Heart left ventricle (tissue), 16 donors: ENCODE measurements at regions not wholly inside any gene's neighbourhood (a gene's known extent, or its start where the extent isn't known, plus 50 kb on each side); places are given as distances from the start of the nearest gene placed in this dataset.
"Not testable (repeated sequence)": the region's sequence is repeated elsewhere in the genome, so short reads cannot be mapped to it uniquely, and the experiment has no call there.

Experiments
- ATAC-seq, 4 donors: fragments of 200-7000 bp; cut with Tn5 transposase; one replicate each; pipeline ENCODE4 v1.9.1; 2020 to 2022; ENCODE audit warnings: moderate library complexity in 4 of 4, mild to moderate bottlenecking in 3 of 4, moderate number of reproducible peaks in 1 of 4
- DNase-seq, 5 donors: peaks; one replicate each; pipeline ENCODE4 v3.0.0-alpha.2; 2020
- H3K27ac ChIP-seq, 12 donors: fragments of 200-600 bp; sonication (generic) in 4 of 12; one replicate each; pipeline versions ENCODE4 v1.5.0 to v1.8.0; 2016 to 2022; ENCODE audit warnings: mild to moderate bottlenecking in 2 of 12
- H3K27me3 ChIP-seq, 9 donors: fragments of 200-600 bp; sonication (generic) in 2 of 9; one replicate each; pipeline versions ENCODE4 v1.5.1 to v1.8.0; 2016 to 2022; ENCODE audit warnings: mild to moderate bottlenecking in 3 of 9
- H3K36me3 ChIP-seq, 9 donors: fragments of 200-600 bp; sonication (generic) in 2 of 9; one replicate each; pipeline versions ENCODE4 v1.5.0 to v1.8.0; 2018 to 2022; ENCODE audit warnings: mild to moderate bottlenecking in 2 of 9
- H3K4me1 ChIP-seq, 12 donors: fragments of 200-600 bp; sonication (generic) in 4 of 12; one replicate each; pipeline versions ENCODE4 v1.5.0 to v1.8.0; 2016 to 2022; ENCODE audit warnings: mild to moderate bottlenecking in 3 of 12
- H3K4me3 ChIP-seq, 12 donors: fragments of 200-600 bp; sonication (generic) in 4 of 12; one replicate each; pipeline versions ENCODE4 v1.5.0 to v1.8.0; 2017 to 2022; ENCODE audit warnings: mild to moderate bottlenecking in 9 of 12, moderate library complexity in 4 of 12
- H3K9me3 ChIP-seq, 12 donors: fragments of 200-600 bp; sonication (generic) in 4 of 12; one replicate each; pipeline versions ENCODE4 v1.5.0 to v1.8.0; 2016 to 2022; ENCODE audit warnings: mild to moderate bottlenecking in 1 of 12
- CTCF ChIP-seq, 12 donors: fragments of 200-600 bp; sonication (generic) in 4 of 12; IDR thresholded peaks; one replicate each; pipeline versions ENCODE4 v1.5.0 to v1.8.0; 2018 to 2022; ENCODE audit warnings: antibody characterized with exemption in 12 of 12, mild to moderate bottlenecking in 5 of 12
- POLR2A ChIP-seq, 2 donors: fragments of 450-650 bp; IDR thresholded peaks; one replicate each; pipeline ENCODE4 v1.6.1; 2017; ENCODE audit warnings: antibody characterized with exemption in 2 of 2, mild to moderate bottlenecking in 2 of 2, moderate library complexity in 2 of 2
- WGBS, 4 donors: extraction: QIAGEN DNeasy Blood & Tissue Kit in 2 of 4; methylation state at CpG; one replicate each; pipeline versions ENCODE4 v1.1.5 to v1.1.7; 2013 to 2018; 5-methylcytosine and 5-hydroxymethylcytosine counted together
- intact Hi-C, 10 donors: fragments of 100-400 bp; cut with DNase I; formaldehyde crosslinking; loops; one replicate each; pipeline versions ENCODE4 v1.11.1 to v1.14.2; 2022
- donor health status: ischemic (EF 13 %, LVEDD 7.1; RV severe dilation, severe dysfunction).
- donor health status: healthy with polysubstance abuse.
- donor health status: DM: no; HTN: yes; CAD: no.
- donor health status: DM: no; HTN: no; CAD: no.
- donor health status: ischemic (EF 25% LVEDD 6.9; RV normal size, moderate dysfunction).
- donor health status: ischemic (EF 25% LVEDD 5.7; RV mildly dilated, moderate dysfunction).
- donor health status: healthy.
- donor health status: DM: yes; HTN: yes; CAD: no.
- donor health status: ischemic (EF 35%, LVEDD 5.7; RV mildly dilated, moderate dysfunction).
- donor health status: nonischemic (EF 11% LVEDD 7.7; RV severe dilation, severe dysfunction).
- donor health status: DM: yes; HTN: yes; CAD: no.
- donor health status: PGD.
- donor health status: ischemic (EF 29% LVEDD 5.4; RV normal size, mild dysfunction).
- donor health status: nonischemic (EF 23%, LVEDD 6.1; RV moderate dilation, normal function).

- 67 to 79% (median 76%) methylated on average over 2 of the region's 2 CpGs for WGBS, 4 donors
- H3K4me1 ChIP-seq = no peaks in the 10 kb centered on the region
- TF ChIP-seq CTCF (IDR thresholded peaks at IDR 0.05) = no peak
- no peak for TF ChIP-seq POLR2A (IDR thresholded peaks at IDR 0.05)
- no peak overlapping the region for H3K27ac ChIP-seq
- DNase-seq (no peak), ATAC-seq (no peak)
- intact Hi-C loops = no loop called here
- peaks cover 0 to 4% (median 0%) of the 10 kb centered on the region in 12 donors for H3K9me3 ChIP-seq
- H3K4me3 ChIP-seq = no peak overlapping the region
- no peaks in the 10 kb centered on the region for H3K36me3 ChIP-seq
- H3K27me3 ChIP-seq = peaks cover 0 to 9% (median 0%) of the 10 kb centered on the region in 9 donors
Measured at GRCh38 chr12:3427956-3428355, 63.0 kb upstream of the PRMT8 start.

GRCh38 chr12:3428631-3429030 is 62.4 kb upstream of the PRMT8 start:
- no peak overlapping the region for H3K4me3 ChIP-seq
- 94 to 98% (median 96%) methylated on average over 2 of the region's 2 CpGs for WGBS, 4 donors
- no peak overlapping the region for H3K27ac ChIP-seq
- no peaks in the 10 kb centered on the region for H3K36me3 ChIP-seq
- intact Hi-C loops = no loop called here
- TF ChIP-seq CTCF (IDR thresholded peaks at IDR 0.05) (no peak), POLR2A (IDR thresholded peaks at IDR 0.05) (no peak)
- DNase-seq = no peak
- no peaks in the 10 kb centered on the region for H3K9me3 ChIP-seq
- peaks cover 0 to 9% (median 0%) of the 10 kb centered on the region in 9 donors for H3K27me3 ChIP-seq
- no peaks in the 10 kb centered on the region for H3K4me1 ChIP-seq
- no peak for ATAC-seq

GRCh38 chr12:3429523-3429922 is 61.5 kb upstream of the PRMT8 start:
- DNase-seq, H3K4me3 ChIP-seq, H3K27ac ChIP-seq, H3K27me3 ChIP-seq, ATAC-seq, H3K9me3 ChIP-seq, H3K36me3 ChIP-seq, intact Hi-C loops, H3K4me1 ChIP-seq: not testable (repeated sequence)
- 96 to 100% (median 97%) methylated on average over 3 to 5 of the region's 5 CpGs for WGBS, 4 donors

GRCh38 chr12:3431686-3432085 is 59.3 kb upstream of the PRMT8 start:
- no peak overlapping the region for H3K27ac ChIP-seq
- no peaks in the 10 kb centered on the region for H3K9me3 ChIP-seq
- no peaks in the 10 kb centered on the region for H3K36me3 ChIP-seq
- TF ChIP-seq CTCF (IDR thresholded peaks at IDR 0.05) (no peak), POLR2A (IDR thresholded peaks at IDR 0.05) (no peak)
- no peak for ATAC-seq
- 94 to 98% (median 96%) methylated on average over 4 of the region's 4 CpGs for WGBS, 4 donors
- H3K4me1 ChIP-seq = no peaks in the 10 kb centered on the region
- peaks cover 0 to 9% (median 0%) of the 10 kb centered on the region in 9 donors for H3K27me3 ChIP-seq
- intact Hi-C loops = no loop called here
- DNase-seq = no peak
- H3K4me3 ChIP-seq = no peak overlapping the region

- intact Hi-C loops = no loop called here
- peaks cover 0 to 9% (median 0%) of the 10 kb centered on the region in 9 donors for H3K27me3 ChIP-seq
- no peaks in the 10 kb centered on the region for H3K4me1 ChIP-seq
- ATAC-seq (no peak), DNase-seq (no peak)
- TF ChIP-seq POLR2A (IDR thresholded peaks at IDR 0.05) (no peak), CTCF (IDR thresholded peaks at IDR 0.05) (no peak)
- no peak overlapping the region for H3K27ac ChIP-seq
- H3K36me3 ChIP-seq = no peaks in the 10 kb centered on the region
- 67 to 69% (median 68%) methylated on average over 7 of the region's 7 CpGs for WGBS, 4 donors
- H3K4me3 ChIP-seq = no peak overlapping the region
- no peaks in the 10 kb centered on the region for H3K9me3 ChIP-seq
Measured at GRCh38 chr12:3432176-3432742, 58.7 kb upstream of the PRMT8 start.
